ENCODE measurements at regions not wholly inside any gene's neighbourhood (a gene's known extent, or its start where the extent isn't known, plus 50 kb on each side); places are given as distances from the start of the nearest gene placed in this dataset.

GRCh38 chr1:55280731-55281130 is 65.6 kb upstream of the USP24 start:
- TF ChIP-seq CTCF (conservative IDR thresholded peaks at IDR 0.05; ENCODE audit: low read length) (no peak), EZH2phosphoT487 (IDR thresholded peaks at IDR 0.05; ENCODE audit: borderline replicate concordance) (no peak)
- Histone ChIP-seq H3K4me1 (ENCODE audit: insufficient read depth, low read length, poor library complexity, severe bottlenecking) (peaks cover 13% of the 10 kb centered on the region), H3K27me3 (ENCODE audit: insufficient read depth, low read length, poor library complexity, severe bottlenecking) (no peaks in the 10 kb centered on the region), H3F3A (ENCODE audit: low read depth) (no peaks in the 10 kb centered on the region), H3K36me3 (ENCODE audit: insufficient read depth, low read length) (no peaks in the 10 kb centered on the region), H3K9ac (ENCODE audit: low read depth, low read length, poor library complexity, severe bottlenecking) (no peak overlapping the region), H3K4me3 (ENCODE audit: low read length, poor library complexity, severe bottlenecking) (no peak overlapping the region), H2AFZ (ENCODE audit: low read length) (no peak overlapping the region), H3K4me2 (ENCODE audit: low read depth, low read length, poor library complexity, severe bottlenecking) (no peak overlapping the region), H3K9me2 (replicated peaks; ENCODE audit: low read depth, low read length) (no peaks in the 10 kb centered on the region), H3K79me2 (ENCODE audit: insufficient read depth, low read length) (no peaks in the 10 kb centered on the region), H3K9me3 (ENCODE audit: insufficient read depth, low read depth, low read length) (no peaks in the 10 kb centered on the region), H4K20me1 (ENCODE audit: insufficient read depth, low read length, poor library complexity, severe bottlenecking) (no peaks in the 10 kb centered on the region)

GRCh38 chr1:55279627-55280026 is 64.5 kb upstream of the USP24 start:
- Histone ChIP-seq H3K4me2 (ENCODE audit: low read depth, low read length, poor library complexity, severe bottlenecking) (no peak overlapping the region), H3K4me3 (ENCODE audit: low read length, poor library complexity, severe bottlenecking) (no peak overlapping the region), H3F3A (ENCODE audit: low read depth) (no peaks in the 10 kb centered on the region), H3K36me3 (ENCODE audit: insufficient read depth, low read length) (no peaks in the 10 kb centered on the region), H4K20me1 (ENCODE audit: insufficient read depth, low read length, poor library complexity, severe bottlenecking) (no peaks in the 10 kb centered on the region), H3K27me3 (ENCODE audit: insufficient read depth, low read length, poor library complexity, severe bottlenecking) (no peaks in the 10 kb centered on the region), H3K79me2 (ENCODE audit: insufficient read depth, low read length) (no peaks in the 10 kb centered on the region), H3K9me3 (ENCODE audit: insufficient read depth, low read depth, low read length) (no peaks in the 10 kb centered on the region), H2AFZ (ENCODE audit: low read length) (no peak overlapping the region), H3K9ac (ENCODE audit: low read depth, low read length, poor library complexity, severe bottlenecking) (no peak overlapping the region), H3K9me2 (replicated peaks; ENCODE audit: low read depth, low read length) (no peaks in the 10 kb centered on the region), H3K4me1 (ENCODE audit: insufficient read depth, low read length, poor library complexity, severe bottlenecking) (peaks cover 13% of the 10 kb centered on the region)
- TF ChIP-seq CTCF (conservative IDR thresholded peaks at IDR 0.05; ENCODE audit: low read length) (no peak), EZH2phosphoT487 (IDR thresholded peaks at IDR 0.05; ENCODE audit: borderline replicate concordance) (no peak)

GRCh38 chr1:55278378-55278777 is 63.2 kb upstream of the USP24 start:
- Histone ChIP-seq H3K4me2 (ENCODE audit: low read depth, low read length, poor library complexity, severe bottlenecking) (no peak overlapping the region), H3K27me3 (ENCODE audit: insufficient read depth, low read length, poor library complexity, severe bottlenecking) (no peaks in the 10 kb centered on the region), H3K9ac (ENCODE audit: low read depth, low read length, poor library complexity, severe bottlenecking) (no peak overlapping the region), H4K20me1 (ENCODE audit: insufficient read depth, low read length, poor library complexity, severe bottlenecking) (no peaks in the 10 kb centered on the region), H3K36me3 (ENCODE audit: insufficient read depth, low read length) (no peaks in the 10 kb centered on the region), H3K79me2 (ENCODE audit: insufficient read depth, low read length) (no peaks in the 10 kb centered on the region), H3K9me3 (ENCODE audit: insufficient read depth, low read depth, low read length) (no peaks in the 10 kb centered on the region), H3F3A (ENCODE audit: low read depth) (no peaks in the 10 kb centered on the region), H3K9me2 (replicated peaks; ENCODE audit: low read depth, low read length) (no peaks in the 10 kb centered on the region), H2AFZ (ENCODE audit: low read length) (no peak overlapping the region), H3K4me3 (ENCODE audit: low read length, poor library complexity, severe bottlenecking) (no peak overlapping the region), H3K4me1 (ENCODE audit: insufficient read depth, low read length, poor library complexity, severe bottlenecking) (peaks cover 13% of the 10 kb centered on the region)
- TF ChIP-seq CTCF (conservative IDR thresholded peaks at IDR 0.05; ENCODE audit: low read length) (no peak), EZH2phosphoT487 (IDR thresholded peaks at IDR 0.05; ENCODE audit: borderline replicate concordance) (no peak)

All from Loucy (cell line).